Heart right ventricle (tissue), 16 donors: ENCODE measurements at regions not wholly inside any gene's neighbourhood (a gene's known extent, or its start where the extent isn't known, plus 50 kb on each side); places are given as distances from the start of the nearest gene placed in this dataset.

Source experiments
- ATAC-seq, 8 donors: fragments of 200-7000 bp; cut with Tn5 transposase; one replicate each; pipeline ENCODE4 v1.9.1; 2020; ENCODE audit warnings: mild to moderate bottlenecking in 8 of 8, moderate library complexity in 8 of 8, moderate number of reproducible peaks in 1 of 8
- DNase-seq, 2 donors: peaks; one replicate each; pipeline ENCODE4 v3.0.0-alpha.2; 2020
- H3K27ac ChIP-seq, 10 donors: fragments of 200-600 bp; sonication (generic) in 2 of 10; one replicate each; pipeline versions ENCODE4 v1.5.0 to v1.8.0; 2020 to 2022; ENCODE audit warnings: mild to moderate bottlenecking in 3 of 10
- H3K27me3 ChIP-seq, 7 donors: fragments of 200-600 bp; one replicate each; pipeline ENCODE4 v1.8.0; 2021 to 2022; ENCODE audit warnings: mild to moderate bottlenecking in 2 of 7
- H3K36me3 ChIP-seq, 9 donors: fragments of 200-600 bp; sonication (generic) in 1 of 9; one replicate each; pipeline versions ENCODE4 v1.5.0 to v1.8.0; 2020 to 2022; ENCODE audit warnings: mild to moderate bottlenecking in 2 of 9
- H3K4me1 ChIP-seq, 9 donors: fragments of 200-600 bp; sonication (generic) in 1 of 9; one replicate each; pipeline versions ENCODE4 v1.5.0 to v1.8.0; 2020 to 2022; ENCODE audit warnings: mild to moderate bottlenecking in 4 of 9
- H3K4me3 ChIP-seq, 10 donors: fragments of 200-600 bp; sonication (generic) in 2 of 10; one replicate each; pipeline versions ENCODE4 v1.5.0 to v1.8.0; 2020 to 2022; ENCODE audit warnings: mild to moderate bottlenecking in 7 of 10, moderate library complexity in 2 of 10
- H3K9me3 ChIP-seq, 11 donors: fragments of 200-600 bp in 10 of 11; sonication (generic) in 2 of 11; one replicate each; pipeline versions ENCODE4 v1.5.0 to v1.8.0; 2013 to 2022; ENCODE audit warnings: mild to moderate bottlenecking in 2 of 11, control low read depth in 1 of 11, moderate library complexity in 1 of 11
- CTCF ChIP-seq, 9 donors: fragments of 200-600 bp; sonication (generic) in 2 of 9; IDR thresholded peaks; one replicate each; pipeline versions ENCODE4 v1.5.0 to v1.8.0; 2021 to 2022; ENCODE audit warnings: antibody characterized with exemption in 9 of 9, mild to moderate bottlenecking in 5 of 9, moderate library complexity in 1 of 9
- WGBS, 2 donors: extraction: QIAGEN DNeasy Blood & Tissue Kit; methylation state at CpG; one replicate each; pipeline ENCODE4 v1.1.7; 2013; ENCODE audit warnings: inconsistent platforms in 1 of 2; 5-methylcytosine and 5-hydroxymethylcytosine counted together
- intact Hi-C, 10 donors: fragments of 100-400 bp; cut with DNase I; formaldehyde crosslinking; loops; one replicate each; pipeline versions ENCODE4 v1.11.1 to v1.14.2; 2022
- donor health status: Arrhythmogenic right ventricular cardiomyopathy.
- donor health status: ischemic (EF 13 %, LVEDD 7.1; RV severe dilation, severe dysfunction).
- donor health status: healthy with polysubstance abuse.
- donor health status: DM: no; HTN: yes; CAD: no.
- donor health status: DM: no; HTN: no; CAD: no.
- donor health status: ischemic (EF 25% LVEDD 6.9; RV normal size, moderate dysfunction).
- donor health status: ischemic (EF 25% LVEDD 5.7; RV mildly dilated, moderate dysfunction).
- donor health status: healthy.
- donor health status: DM: yes; HTN: yes; CAD: no.
- donor health status: Ischemic cardiomyopathy.
- donor health status: ischemic (EF 35%, LVEDD 5.7; RV mildly dilated, moderate dysfunction).
- donor health status: nonischemic (EF 11% LVEDD 7.7; RV severe dilation, severe dysfunction).
- donor health status: DM: yes; HTN: yes; CAD: no.
- donor health status: PGD.
- donor health status: ischemic (EF 29% LVEDD 5.4; RV normal size, mild dysfunction).
- donor health status: nonischemic (EF 23%, LVEDD 6.1; RV moderate dilation, normal function).

- Histone ChIP-seq H3K36me3 (no peaks in the 10 kb centered on the region), H3K4me3 (no peak overlapping the region), H3K27me3 (peaks cover 0 to 3% (median 0%) of the 10 kb centered on the region in 7 donors), H3K4me1 (no peaks in the 10 kb centered on the region), H3K27ac (no peak overlapping the region), H3K9me3 (no peaks in the 10 kb centered on the region)
- no peak for ATAC-seq
- intact Hi-C loops, result no loop called here
- TF ChIP-seq CTCF (IDR thresholded peaks at IDR 0.05), result peak in 1 of 9 donors; percentile 8
- no peak for DNase-seq
- 76 to 80% methylated on average over 1 of the region's 1 CpG for WGBS, 2 donors
These were observed 158.9 kb upstream of the MEIS1 start for GRCh38 chr2:66275984-66276383.

- H3K36me3 ChIP-seq, result no peaks in the 10 kb centered on the region
- peaks cover 0 to 6% (median 0%) of the 10 kb centered on the region in 7 donors for H3K27me3 ChIP-seq
- H3K4me1 ChIP-seq, result no peaks in the 10 kb centered on the region
- no peak for TF ChIP-seq CTCF (IDR thresholded peaks at IDR 0.05)
- DNase-seq, result no peak
- no peaks in the 10 kb centered on the region for H3K9me3 ChIP-seq
- no peak for ATAC-seq
- 52 to 57% methylated on average over 4 of the region's 4 CpGs for WGBS, 2 donors
- H3K27ac ChIP-seq, result no peak overlapping the region
- no peak overlapping the region for H3K4me3 ChIP-seq
- intact Hi-C loops, result no loop called here
These were observed 160.9 kb upstream of the MEIS1 start for GRCh38 chr2:66273933-66274490.

GRCh38 chr2:66272751-66273150 is 162.2 kb upstream of the MEIS1 start:
- Histone ChIP-seq H3K27me3 (peaks cover 0 to 6% (median 0%) of the 10 kb centered on the region in 7 donors), H3K4me1 (no peaks in the 10 kb centered on the region), H3K27ac (no peak overlapping the region), H3K4me3 (no peak overlapping the region), H3K36me3 (no peaks in the 10 kb centered on the region), H3K9me3 (no peaks in the 10 kb centered on the region)
- WGBS, 2 donors, result 85 to 90% methylated on average over 6 of the region's 6 CpGs
- intact Hi-C loops, result no loop called here
- no peak for ATAC-seq
- TF ChIP-seq CTCF (IDR thresholded peaks at IDR 0.05), result no peak
- DNase-seq, result no peak

- intact Hi-C loops, result no loop called here
- DNase-seq, result no peak
- no peaks in the 10 kb centered on the region for H3K9me3 ChIP-seq
- 57 to 67% methylated on average over 2 of the region's 2 CpGs for WGBS, 2 donors
- no peak overlapping the region for H3K27ac ChIP-seq
- H3K36me3 ChIP-seq, result no peaks in the 10 kb centered on the region
- H3K27me3 ChIP-seq, result peaks cover 0 to 6% (median 0%) of the 10 kb centered on the region in 7 donors
- H3K4me1 ChIP-seq, result no peaks in the 10 kb centered on the region
- no peak for TF ChIP-seq CTCF (IDR thresholded peaks at IDR 0.05)
- no peak for ATAC-seq
- no peak overlapping the region for H3K4me3 ChIP-seq
These were observed 163.1 kb upstream of the MEIS1 start for GRCh38 chr2:66271777-66272176.
